Activated effector memory CD4-positive, alpha-beta T cell treated with anti-CD3 and anti-CD28 coated beads, Interleukin-2, amount 50 U/mL, for 16 hours (primary cell): ENCODE measurements at regions not wholly inside any gene's neighbourhood (a gene's known extent, or its start where the extent isn't known, plus 50 kb on each side); places are given as distances from the start of the nearest gene placed in this dataset.

Source experiments
- DNase-seq: peaks from one replicate; pipeline ENCODE4 v3.0.0-alpha.2; 2020

DNA sequence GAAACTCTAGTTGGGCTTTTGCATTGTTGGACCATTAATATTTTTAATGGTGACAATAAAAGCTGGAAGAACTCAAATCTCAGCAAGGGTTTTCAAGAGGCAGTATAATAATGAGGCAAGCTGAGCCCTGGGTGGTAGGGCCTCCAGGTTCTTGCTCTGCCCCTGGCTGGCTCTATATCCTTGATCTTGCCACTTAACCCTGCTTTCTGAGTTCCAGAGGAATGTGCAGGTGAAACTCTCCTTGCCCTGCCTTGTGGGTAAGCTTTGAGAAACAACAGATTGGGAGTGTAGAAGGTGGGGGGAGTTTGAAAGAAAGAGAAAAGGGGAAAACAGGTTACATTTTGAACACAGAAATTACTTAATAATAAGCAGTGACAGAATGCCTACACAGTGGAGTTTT, 103.3 kb upstream of the MAP4K3 start:
- DNase-seq = no peak

DNA sequence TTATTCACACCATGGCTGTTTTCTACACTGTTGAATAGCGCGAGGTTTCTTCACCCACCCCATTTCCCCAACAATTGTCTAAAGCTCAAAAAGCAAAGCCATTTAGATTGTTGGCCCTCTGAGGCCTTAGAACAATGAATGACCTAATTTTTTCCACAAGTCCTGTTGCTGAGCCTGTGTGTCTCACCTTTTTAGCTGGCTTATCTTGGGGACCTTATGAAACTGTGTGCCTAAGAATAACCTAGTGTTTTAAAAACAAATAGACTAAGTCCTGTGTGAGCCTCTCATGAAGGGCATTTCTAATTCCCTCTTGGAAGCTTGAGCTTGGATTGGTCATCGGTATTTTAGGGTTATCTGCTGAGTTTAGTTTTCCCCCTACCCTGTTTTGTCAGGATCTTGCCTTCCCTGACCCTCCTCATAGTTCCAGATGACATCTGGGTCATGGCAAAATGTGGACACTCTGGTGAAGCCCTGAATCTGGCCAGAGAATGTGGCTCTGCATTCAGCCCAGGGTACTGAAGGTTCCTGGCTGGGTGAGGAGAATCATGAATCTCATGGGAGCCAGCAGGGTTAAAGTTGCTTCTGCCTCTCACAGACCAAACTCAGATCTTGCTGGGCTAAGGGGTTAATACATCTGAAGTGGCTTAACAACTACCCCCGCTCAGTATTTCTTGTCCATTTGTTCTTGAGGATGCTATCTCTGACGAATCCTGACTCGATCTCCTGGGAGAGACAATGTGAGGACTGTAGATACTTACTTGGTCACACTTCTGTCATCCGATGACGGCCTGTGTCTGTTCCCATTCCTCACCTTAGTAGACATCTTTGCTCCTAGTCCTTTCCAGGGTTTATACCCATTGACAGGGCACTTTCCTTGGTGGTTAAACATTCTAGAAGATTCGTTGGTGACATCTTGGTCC, 104.2 kb upstream of the MAP4K3 start:
- DNase-seq = no peak

DNA sequence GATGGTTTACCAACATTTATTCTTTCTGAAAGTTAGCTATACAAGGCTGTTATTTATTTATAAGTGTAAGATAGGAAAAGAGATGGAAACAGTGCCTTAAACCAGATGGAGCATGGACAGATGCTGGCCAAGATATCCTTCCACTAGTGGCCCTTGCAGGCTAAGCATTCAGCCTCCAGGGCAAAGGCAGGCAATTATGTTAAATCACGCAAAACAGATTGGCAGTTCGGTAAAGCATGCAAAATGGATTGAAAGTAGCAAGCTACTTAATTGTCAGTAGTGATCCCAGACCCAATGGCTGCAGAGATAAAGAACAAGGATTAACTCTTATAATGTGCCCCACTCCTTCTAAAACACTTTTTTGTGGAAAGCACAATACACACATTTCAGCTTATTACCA, 105.4 kb upstream of the MAP4K3 start:
- DNase-seq = no peak

DNA sequence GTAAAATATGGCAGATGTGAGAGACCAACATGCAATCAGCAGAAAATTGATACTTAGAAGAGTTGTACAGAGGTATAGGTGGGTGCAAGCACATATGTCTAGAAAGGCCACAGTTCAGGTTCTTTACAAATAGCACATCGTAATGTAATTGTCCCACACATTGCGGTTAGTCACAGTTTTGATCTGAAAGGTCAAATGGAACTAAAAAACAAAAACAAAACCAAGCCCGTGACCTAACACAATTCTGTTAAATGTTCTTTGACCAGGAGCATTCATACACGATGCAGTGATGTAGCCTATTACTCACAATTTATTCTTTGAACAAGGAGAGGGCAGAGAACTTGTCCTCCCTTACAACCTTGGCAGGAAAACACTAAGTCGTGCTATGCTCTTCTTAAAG, 108.9 kb upstream of the MAP4K3 start:
- DNase-seq = no peak

DNA sequence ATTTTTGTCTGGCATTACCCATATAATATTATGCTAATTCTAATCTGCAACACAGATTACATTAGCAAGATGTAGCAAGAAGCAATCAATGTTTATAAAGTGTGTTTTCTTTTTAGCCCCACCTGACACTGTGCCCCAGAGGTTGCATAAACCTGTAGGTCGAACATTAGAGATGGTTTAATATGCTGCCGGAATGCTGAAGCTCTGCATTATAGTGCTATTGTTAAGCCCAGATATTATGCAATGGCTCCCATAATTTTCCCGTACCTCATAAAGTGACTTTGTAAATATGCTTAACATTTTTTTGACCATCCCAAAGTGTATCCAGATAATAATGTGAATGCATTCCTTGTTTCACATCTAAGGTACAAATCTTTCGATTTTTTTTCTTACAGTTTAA, 109.3 kb upstream of the MAP4K3 start:
- DNase-seq = no peak

DNA sequence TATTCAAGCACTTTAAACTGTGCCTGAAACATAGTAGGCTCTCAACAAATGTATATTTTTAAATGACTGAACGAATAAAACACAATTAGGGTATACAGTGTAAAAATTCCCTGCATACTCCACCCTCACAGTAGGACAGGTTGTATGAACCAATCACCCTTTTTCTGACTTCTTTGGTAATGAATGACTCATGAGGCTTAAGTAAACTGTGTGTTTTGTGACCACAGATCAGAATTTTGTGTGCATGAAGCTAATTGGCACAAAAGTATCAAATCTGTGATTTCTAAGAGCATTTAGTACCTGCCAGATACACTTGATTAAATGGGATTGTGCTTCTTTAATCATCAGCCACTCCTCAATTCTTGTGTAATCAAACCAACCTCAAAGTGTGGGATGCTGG, 109.9 kb upstream of the MAP4K3 start:
- no peak for DNase-seq

DNA sequence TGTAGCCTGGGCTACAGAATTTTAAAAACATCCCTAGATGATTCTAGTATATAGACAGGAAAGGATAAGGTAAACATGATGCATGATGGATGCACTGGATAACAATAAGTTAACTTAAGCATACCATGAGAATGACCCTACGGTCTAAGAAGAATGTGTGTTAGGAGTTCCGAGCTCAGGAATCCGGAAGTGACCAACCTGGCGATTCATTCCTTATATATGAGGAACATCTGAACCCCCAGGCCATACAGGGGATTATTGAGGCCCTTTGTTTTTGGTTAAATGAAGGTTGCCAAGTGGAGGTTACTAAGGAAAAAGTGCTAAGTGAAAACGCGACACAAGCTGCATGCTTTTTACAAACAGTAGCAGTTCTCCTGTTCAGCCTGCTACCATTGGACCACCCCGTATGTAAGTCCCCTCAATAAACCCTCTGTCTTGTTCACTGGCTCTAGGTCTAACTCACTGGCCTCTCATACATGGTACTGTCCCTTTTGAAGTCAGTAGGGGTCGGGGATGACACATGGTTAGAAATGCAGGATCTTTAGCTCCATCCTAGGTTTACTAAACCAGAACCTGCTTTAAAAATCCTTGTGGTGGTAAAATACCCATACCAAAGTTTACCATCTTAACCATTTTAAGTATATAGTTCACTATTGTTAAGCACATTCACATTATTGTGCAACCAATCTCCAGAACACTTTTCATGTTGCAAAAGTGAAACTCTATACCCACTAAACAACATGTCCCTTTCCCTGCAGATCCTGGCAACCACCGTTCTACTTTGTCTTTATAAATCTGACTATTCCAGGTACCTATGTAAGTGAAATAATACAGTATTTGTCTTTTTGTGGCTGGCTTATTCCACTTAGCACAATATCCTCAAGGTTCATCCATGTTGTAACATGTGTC, 111.0 kb upstream of the MAP4K3 start:
- no peak for DNase-seq

DNA sequence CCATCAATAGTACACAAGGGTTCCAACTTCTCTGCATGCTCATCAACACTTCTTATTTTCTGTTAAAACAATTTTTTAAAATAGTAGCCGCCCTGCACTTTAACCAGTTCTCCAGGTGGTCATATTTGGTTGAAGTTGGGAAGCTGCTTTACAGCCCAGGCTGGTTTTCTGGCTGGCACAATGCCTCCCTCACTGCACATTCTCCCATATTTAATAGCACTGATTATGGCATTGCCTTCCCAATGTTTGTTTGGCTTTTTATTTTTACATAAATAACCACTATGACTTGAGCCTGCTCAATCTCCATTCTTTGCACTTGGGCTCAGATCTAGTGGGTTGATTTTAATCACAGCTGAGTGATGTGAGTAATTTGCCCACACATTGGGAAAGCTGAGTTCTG, 111.9 kb upstream of the MAP4K3 start:
- no peak for DNase-seq

DNA sequence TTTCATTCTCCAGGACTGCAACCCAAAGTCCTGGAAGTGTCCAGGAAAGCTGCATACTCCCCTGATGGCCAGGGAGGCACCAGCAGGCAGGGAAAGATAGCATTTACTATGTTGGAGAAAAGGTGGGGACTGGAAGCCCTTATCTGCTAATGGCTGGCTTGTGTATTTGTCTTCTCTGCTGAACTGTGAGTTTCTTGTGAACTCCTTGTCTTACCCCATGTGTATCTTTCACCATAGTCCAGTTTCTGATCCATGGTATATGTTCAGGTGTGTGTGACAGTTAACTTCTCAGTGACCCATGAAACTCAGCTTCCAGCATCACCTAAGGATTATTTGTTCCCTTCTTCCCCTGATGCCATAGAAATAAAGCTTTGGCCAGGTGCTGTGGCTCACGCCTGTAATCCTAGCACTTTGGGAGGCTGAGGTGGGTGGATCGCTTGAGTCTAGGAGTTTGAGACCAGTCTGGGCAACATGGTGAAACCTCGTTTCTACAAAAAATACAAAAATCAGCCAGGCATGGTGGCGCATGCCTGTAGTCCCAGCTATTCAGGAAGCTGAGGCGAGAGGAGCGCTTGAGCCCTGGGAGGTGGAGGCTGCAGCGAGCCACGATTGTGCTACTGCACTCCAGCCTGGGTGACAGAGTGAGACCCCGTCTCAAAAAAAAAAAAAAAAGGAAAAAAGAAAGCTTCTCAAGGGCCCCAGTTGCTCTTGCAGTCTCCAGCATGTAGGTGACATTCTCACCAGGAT, 112.8 kb upstream of the MAP4K3 start:
- no peak for DNase-seq

DNA sequence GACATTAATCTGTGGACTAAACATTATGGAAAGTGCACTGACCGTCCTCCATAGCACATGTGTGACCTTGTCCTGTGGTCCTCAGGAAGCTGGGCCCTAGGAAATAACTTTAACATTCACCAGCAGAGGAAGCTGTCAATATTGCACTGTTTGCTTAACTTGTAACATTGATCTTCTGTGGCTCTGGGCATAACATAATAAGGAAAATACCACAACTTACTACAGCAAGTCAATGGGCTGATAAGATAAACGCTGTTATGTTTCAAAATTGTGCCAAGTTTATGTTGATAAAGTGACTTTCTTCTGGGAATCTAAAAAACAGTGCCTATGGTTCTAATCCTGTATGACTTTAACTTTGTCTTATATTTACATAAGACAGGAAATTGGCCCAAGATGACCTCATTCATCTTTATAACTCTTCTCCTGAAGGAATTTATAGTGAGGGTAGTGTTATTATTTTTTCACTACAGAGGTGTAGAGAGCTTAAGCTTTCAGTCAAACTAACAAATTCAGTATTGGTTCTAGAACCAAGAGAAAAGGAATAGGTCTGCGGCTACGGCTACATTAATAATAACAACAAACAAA, 113.7 kb upstream of the MAP4K3 start:
- DNase-seq = no peak

DNA sequence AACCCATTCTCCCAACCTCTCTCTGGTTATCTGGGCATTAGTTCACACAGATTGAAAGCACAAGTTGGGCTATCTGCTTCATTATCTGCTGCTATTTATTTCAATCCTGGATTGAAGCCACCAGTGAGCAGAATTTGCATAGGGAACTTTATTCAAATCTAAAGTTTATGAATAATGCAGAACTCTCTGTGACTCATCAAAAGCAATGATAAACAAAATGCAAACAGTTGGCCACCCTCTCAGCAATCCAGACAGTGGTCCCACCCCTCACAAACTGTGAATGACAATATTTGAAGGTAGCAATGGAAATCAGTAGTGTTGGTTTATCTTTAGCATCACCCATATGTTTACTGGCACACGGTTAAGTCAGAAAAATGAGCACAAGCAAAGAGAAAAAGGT, 106.8 kb upstream of the TMEM178A start:
- DNase-seq = no peak

DNA sequence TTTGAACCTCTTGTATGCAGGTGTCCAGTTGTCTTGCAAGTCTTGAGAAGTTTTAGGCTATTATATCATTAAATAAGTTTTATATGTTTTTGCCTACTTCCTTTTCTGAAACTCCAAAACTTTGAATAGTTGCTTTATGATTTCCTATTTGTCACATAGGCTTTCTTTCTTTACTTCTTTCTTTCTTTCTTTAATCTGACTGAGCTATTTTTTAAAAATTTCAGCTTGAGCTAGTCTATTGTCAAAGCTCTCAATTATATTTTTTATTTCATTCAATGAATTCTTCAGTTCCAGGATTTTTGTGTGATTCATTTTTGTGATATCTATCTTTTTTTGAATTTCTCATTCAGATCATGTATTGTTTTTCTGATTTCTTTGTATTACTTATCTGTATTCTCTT, 102.1 kb upstream of the TMEM178A start:
- no peak for DNase-seq

DNA sequence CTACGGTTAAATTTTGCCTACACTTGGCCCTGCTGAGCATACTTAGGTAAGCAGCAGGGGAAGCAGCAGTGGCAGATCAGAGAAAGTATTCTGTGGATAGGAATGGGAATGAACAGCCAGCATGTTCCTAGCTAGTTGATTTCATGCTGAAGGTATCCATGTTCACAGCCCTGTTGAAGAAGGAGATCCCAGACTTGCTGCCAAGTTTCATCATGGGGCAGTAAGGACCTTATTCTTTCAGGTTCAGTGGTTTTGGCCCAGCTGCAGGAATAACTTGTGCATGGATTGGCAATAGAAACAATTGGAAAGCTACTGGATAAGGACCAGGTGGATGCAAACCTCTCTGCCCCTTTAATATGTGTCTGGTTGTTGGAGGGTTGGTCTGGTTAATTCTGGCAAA, 98.2 kb upstream of the TMEM178A start:
- DNase-seq = no peak

DNA sequence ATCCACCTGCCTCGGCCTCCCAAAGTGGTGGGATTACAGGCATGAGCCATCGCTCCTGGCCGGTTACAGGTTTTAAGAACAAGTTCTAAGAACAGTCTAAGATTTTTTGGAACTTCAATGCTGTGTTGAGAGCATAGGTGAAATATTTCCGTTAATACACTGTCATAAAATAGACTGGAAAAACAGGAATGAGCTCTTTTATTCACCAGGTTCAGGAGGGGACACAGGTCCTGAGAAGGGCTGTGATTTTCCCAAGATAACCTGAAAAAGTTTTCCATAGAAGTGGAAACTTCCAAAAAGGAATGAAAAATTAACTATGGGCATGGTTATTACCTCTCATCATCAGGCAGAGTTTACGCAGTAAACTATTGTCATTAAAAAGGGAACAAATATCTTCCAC, 97.6 kb upstream of the TMEM178A start:
- DNase-seq = no peak

DNA sequence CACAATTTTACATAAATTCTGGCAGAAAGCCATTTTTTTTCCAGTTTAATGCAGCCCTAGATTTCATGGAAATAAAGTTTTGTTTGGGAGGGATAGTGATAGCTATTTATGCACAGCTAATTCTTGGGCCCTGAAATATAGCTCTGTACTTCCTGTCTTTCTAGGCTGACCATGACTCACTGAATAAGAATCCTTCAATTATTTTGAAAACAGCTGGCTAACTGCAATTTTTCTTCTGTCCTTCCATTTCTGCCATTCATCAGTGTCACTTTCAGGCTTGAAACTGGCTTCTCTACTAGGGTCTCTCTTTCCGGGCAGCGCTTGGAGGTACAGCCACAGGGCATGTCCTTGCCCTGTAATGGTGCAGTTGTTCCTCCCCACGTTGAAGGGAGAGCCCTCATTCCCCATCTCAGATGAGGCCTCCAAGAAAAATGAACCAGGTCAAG, 97.1 kb upstream of the TMEM178A start:
- no peak for DNase-seq

DNA sequence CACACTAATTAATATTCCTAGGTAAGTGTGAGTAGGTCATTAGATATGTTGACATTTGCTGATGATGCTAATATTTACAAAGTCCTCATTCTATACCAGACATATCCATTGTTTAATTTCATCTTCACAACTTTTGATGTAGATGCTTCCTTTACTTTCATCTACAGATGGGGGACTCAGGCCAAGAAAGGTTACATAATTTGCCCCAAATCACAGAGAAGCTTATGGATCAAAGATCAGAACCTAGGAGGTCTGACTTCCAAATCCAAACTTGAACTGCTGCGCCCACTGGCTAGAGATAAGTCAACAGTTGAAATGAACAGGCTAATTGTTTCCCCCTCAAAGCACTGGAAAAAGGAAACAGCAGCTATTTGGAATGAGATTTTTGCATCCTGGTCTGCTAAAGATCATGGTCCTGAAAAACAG, 95.6 kb upstream of the TMEM178A start:
- DNase-seq = no peak

DNA sequence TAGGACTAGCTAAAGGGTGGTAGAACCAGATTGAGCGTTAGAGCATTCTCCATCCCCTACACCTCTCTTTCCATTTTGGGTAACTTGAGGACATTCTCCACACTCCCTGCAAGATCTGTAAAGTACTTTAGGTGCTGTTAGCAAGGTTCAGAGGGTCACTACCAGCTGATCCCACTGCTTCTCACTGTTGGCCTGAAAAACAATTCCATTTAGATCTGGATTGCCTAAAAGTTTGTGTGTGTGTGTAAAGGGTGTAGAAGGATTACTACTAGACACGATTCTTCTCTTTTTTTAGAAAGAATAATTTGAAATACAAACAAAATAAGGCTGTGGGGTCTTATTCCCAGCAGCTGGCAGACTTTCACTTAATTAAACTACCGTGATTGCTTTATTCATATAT, 95.1 kb upstream of the TMEM178A start:
- DNase-seq = no peak

DNA sequence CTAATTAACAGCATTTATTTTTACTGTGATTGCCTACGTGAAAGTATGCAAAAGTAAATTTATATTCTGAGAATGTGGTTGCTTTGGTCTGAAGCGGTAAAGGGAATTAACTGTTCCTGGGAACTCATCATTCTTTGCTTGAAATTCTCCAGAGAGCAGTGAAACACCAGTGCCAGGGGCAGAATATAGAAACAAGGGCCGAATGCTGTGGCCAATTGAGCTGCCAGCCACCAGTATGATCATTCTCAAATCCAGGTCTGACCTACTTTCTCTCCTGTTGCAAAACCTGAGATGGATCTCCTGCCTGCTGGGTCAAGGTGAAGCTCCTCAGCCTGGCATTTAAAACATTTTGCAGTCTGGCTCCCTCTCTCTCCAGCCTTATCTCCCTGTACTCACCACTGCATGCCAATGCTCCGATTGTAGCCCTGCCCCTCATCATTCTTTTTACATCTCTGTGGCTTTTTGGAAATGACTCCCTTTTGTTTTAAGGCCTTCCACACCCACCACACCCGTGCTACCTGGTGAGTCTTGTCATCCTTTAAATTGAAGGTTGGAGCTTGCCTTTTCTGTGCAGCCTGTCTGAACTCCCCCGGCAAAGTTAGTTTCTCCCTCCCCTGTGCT, 94.5 kb upstream of the TMEM178A start:
- no peak for DNase-seq

DNA sequence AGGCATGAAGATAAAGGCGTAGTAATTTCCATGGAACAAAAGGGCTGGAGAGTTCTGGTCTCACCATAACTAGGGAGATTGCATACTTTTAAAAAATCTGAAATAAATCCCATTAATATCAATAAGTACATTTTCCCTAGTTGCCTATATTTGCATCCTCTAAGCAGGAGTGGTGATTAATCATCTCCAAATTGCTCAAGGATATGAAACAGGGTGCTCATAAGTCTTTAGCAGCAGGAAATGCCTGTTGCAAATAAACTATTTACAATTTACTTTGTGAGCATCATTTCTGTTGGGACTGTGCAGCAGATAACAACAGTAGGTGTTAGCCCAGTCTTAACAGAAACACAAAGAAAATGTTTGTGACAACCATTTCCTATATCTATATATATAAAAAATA, 92.4 kb upstream of the TMEM178A start:
- no peak for DNase-seq

DNA sequence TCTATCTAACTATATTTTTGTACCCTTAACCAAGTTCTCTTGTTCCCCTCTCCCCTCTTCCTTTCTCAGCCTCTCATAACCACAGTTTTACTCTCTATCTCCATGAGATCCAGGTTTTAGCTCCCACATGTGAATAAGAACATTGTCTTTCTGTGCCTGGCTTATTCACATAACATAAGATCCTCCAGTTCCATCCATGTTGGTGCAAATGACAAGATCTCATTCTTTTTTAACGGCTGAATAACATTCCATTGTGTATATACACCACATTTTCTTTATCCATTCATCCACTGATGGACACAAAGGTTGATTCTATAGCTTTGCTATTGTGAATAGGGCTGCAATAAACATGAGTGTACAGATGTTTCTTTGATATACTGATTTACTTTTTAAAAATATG, 83.9 kb upstream of the TMEM178A start:
- DNase-seq = no peak

DNA sequence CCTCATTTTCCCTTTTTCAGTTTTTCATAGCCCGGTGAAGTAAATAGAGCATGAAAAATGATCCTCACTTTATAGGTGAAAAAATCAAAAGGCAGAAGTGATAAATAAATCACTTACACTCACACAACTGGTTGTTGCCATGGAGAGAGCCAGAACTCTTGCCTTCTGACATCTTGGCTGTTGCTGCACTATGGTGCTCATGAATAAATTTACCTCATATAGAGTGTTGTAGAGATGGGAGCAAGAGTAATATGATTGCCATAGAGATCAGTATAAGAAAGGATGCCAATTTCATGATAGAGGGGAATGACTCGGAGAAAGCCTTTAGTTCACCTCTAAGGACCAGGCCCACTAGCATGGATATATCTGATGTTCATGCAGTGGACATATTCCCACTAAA, 82.5 kb upstream of the TMEM178A start:
- DNase-seq = no peak

DNA sequence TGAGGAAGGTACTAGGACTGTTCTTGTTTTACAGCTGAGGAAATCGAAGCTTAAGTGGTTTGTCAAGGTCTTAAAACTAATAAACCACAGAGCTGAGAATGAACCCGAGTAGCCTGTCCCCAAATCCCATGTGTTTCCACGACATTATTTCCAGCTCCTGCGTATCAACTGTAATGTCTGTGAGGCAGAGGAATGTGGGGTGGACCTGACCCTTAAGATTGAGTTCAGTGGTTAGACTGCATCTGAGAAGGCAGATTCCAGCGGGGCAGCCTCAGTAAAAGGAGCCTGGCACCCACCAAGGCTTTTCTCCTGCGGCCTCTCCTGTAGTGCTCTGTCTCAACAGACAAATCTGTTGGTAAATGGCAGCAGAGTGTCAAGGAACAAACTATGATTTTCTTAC, 81.9 kb upstream of the TMEM178A start:
- no peak for DNase-seq
